T47D (cell line): ENCODE measurements at regions not wholly inside any gene's neighbourhood (a gene's known extent, or its start where the extent isn't known, plus 50 kb on each side); places are given as distances from the start of the nearest gene placed in this dataset.

ENCODE experiments used
- DNase-seq, 2 experiments: peaks; one replicate each; pipeline versions ENCODE4 v3.0.0 to v3.0.0-alpha.2; 2011 to 2012; ENCODE audit warnings: low read depth in 1 of 2, low spot score in 1 of 2
- JUND ChIP-seq: IDR thresholded peaks from 2 replicates; pipeline ENCODE4 v1.6.1; 2012; ENCODE audit warnings: low read depth
- in situ Hi-C: cut with HindIII; loops from 2 replicates; pipeline ENCODE4 v1.10.0; 2016; ENCODE audit warnings: low sequenced_read_pairs, low pct_unique_long_range_greater_than_20kb

- no peak for TF ChIP-seq JUND
- DNase-seq: no peak
- in situ Hi-C loops: no loop called here
Measured at GRCh38 chr4:3851881-3852280, 85.7 kb downstream of the ADRA2C start.

- peak in 1 of 2 experiments; percentile 64 for DNase-seq
- in situ Hi-C loops: no loop called here
- no peak for TF ChIP-seq JUND
Measured at GRCh38 chr4:3852309-3852708, 86.1 kb downstream of the ADRA2C start.

GRCh38 chr4:3852711-3853110, 86.5 kb downstream of the ADRA2C start:
- DNase-seq: no peak
- in situ Hi-C loops: no loop called here

GRCh38 chr4:3853388-3854035, 87.3 kb downstream of the ADRA2C start:
- TF ChIP-seq JUND: no peak
- DNase-seq: no peak
- in situ Hi-C loops: no loop called here

More at GRCh38 chr4:3852711-3853110, 86.5 kb downstream of the ADRA2C start:
- TF ChIP-seq JUND: no peak

GRCh38 chr4:3854661-3855060, 88.5 kb downstream of the ADRA2C start:
- no peak for TF ChIP-seq JUND
- DNase-seq: no peak
- in situ Hi-C loops: no loop called here

- TF ChIP-seq JUND: no peak
- in situ Hi-C loops: no loop called here
- no peak for DNase-seq
Measured at GRCh38 chr4:3855646-3856045, 89.5 kb downstream of the ADRA2C start.

GRCh38 chr4:3856604-3857204, 90.5 kb downstream of the ADRA2C start:
- DNase-seq: no peak
- no peak for TF ChIP-seq JUND
- in situ Hi-C loops: no loop called here

GRCh38 chr4:3857269-3857926, 91.2 kb downstream of the ADRA2C start:
- no peak for TF ChIP-seq JUND
- in situ Hi-C loops: no loop called here
- DNase-seq: no peak

GRCh38 chr4:3858046-3858730, 92.0 kb downstream of the ADRA2C start:
- DNase-seq: no peak
- no peak for TF ChIP-seq JUND
- in situ Hi-C loops: no loop called here

- TF ChIP-seq JUND: no peak
- in situ Hi-C loops: no loop called here
- DNase-seq: no peak
Measured at GRCh38 chr4:3858765-3859388, 92.7 kb downstream of the ADRA2C start.

GRCh38 chr4:3859571-3859970, 93.4 kb downstream of the ADRA2C start:
- in situ Hi-C loops: no loop called here
- no peak for TF ChIP-seq JUND
- no peak for DNase-seq

GRCh38 chr4:3860061-3860912, 94.1 kb downstream of the ADRA2C start:
- peak in 1 of 2 experiments; percentile 46 for DNase-seq
- no peak for TF ChIP-seq JUND
- in situ Hi-C loops: no loop called here
